ENCODE measurements at regions not wholly inside any gene's neighbourhood (a gene's known extent, or its start where the extent isn't known, plus 50 kb on each side); places are given as distances from the start of the nearest gene placed in this dataset.

DNA sequence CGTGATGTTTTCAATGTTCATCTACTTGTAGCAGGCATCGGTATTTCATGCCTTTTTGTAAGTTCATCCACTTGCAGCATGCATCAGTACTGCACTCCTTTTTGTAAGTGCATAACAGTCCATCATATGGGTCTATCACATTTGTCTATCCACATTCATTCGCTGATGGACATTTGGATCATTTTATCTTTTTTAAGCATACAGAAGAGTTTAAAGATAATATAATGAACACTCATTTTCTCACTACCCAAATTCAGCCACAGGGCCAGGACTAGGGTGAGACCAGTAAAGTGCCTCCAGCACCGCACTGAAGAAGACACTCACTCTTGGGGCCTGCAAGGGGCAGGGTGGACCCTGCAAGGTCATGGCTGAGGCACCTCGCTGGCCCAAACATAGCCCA is 309.6 kb downstream of the UACA start:
- 72 to 94% methylated on average over 4 to 5 of the region's 5 CpGs for WGBS, 2 donors (ENCODE audit: low coverage in 1 of 2)
- no peak for TF ChIP-seq POLR2AphosphoS5 (IDR thresholded peaks at IDR 0.05)
- no peak for TF ChIP-seq POLR2A (IDR thresholded peaks at IDR 0.05)
- no peak for TF ChIP-seq EP300 (IDR thresholded peaks at IDR 0.05; ENCODE audit: low read depth)
- TF ChIP-seq, protein P1, sequence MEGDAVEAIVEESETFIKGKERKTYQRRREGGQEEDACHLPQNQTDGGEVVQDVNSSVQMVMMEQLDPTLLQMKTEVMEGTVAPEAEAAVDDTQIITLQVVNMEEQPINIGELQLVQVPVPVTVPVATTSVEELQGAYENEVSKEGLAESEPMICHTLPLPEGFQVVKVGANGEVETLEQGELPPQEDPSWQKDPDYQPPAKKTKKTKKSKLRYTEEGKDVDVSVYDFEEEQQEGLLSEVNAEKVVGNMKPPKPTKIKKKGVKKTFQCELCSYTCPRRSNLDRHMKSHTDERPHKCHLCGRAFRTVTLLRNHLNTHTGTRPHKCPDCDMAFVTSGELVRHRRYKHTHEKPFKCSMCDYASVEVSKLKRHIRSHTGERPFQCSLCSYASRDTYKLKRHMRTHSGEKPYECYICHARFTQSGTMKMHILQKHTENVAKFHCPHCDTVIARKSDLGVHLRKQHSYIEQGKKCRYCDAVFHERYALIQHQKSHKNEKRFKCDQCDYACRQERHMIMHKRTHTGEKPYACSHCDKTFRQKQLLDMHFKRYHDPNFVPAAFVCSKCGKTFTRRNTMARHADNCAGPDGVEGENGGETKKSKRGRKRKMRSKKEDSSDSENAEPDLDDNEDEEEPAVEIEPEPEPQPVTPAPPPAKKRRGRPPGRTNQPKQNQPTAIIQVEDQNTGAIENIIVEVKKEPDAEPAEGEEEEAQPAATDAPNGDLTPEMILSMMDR (IDR thresholded peaks at IDR 0.05), result no peak
- Histone ChIP-seq H3K27ac (no peak overlapping the region), H3K4me1 (peaks cover 0 to 5% (median 0%) of the 10 kb centered on the region in 4 donors), H3K4me3 (no peak overlapping the region), H3K27me3 (peaks cover under 1% of the 10 kb centered on the region), H3K9me3 (no peaks in the 10 kb centered on the region), H3K36me3 (no peaks in the 10 kb centered on the region)
- intact Hi-C loops (cut with DNase I; ENCODE audit: low total_unique reads), result loop anchor here (2.0 kb wide), 1 partner anchor 871 kb away; no protein-coding TSS in a partner anchor
- in situ Hi-C loops (cut with MboI; ENCODE audit: low pct_ligation_motif_present in 1 of 4, low pct_unique_long_range_greater_than_20kb in 1 of 4, low sequenced_read_pairs in 3 of 4), result no loop called here
- no peak for DNase-seq

DNA sequence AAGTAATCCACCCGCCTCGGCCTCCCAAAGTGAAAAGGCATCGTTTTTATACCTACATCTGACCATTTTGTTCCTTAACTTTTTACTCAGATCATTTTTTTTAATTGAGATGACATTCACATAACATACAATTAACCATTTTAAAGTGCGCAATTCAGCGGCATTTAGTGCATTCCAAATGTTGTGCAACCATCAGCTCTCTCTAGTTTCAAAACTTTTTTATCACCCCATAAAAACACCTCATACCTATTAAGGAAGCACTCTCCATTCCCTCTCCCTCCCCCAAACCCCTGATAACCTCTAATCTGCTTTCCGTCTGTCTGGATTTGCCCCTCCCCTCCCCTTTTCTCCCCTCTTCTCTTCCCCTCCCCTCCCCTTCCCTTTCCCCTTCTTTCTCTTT is 310.1 kb downstream of the UACA start:
- no peaks in the 10 kb centered on the region for H3K9me3 ChIP-seq
- WGBS, 2 donors (ENCODE audit: low coverage in 1 of 2), result 56 to 62% methylated on average over 3 to 6 of the region's 6 CpGs
- DNase-seq, result no peak
- intact Hi-C loops (cut with DNase I; ENCODE audit: low total_unique reads) (loop anchor here (2.0 kb wide), 1 partner anchor 870 kb away; no protein-coding TSS in a partner anchor), in situ Hi-C loops (cut with MboI; ENCODE audit: low pct_ligation_motif_present in 1 of 4, low pct_unique_long_range_greater_than_20kb in 1 of 4, low sequenced_read_pairs in 3 of 4) (no loop called here)
- no peak overlapping the region for H3K4me3 ChIP-seq
- H3K36me3 ChIP-seq, result no peaks in the 10 kb centered on the region
- TF ChIP-seq EP300 (IDR thresholded peaks at IDR 0.05; ENCODE audit: low read depth) (no peak), POLR2A (IDR thresholded peaks at IDR 0.05) (no peak), POLR2AphosphoS5 (IDR thresholded peaks at IDR 0.05) (no peak)
- TF ChIP-seq, protein P1 (IDR thresholded peaks at IDR 0.05), result no peak
- peaks cover 0 to 6% (median 0%) of the 10 kb centered on the region in 4 donors for H3K4me1 ChIP-seq
- no peak overlapping the region for H3K27ac ChIP-seq
- peaks cover 6% of the 10 kb centered on the region for H3K27me3 ChIP-seq

DNA sequence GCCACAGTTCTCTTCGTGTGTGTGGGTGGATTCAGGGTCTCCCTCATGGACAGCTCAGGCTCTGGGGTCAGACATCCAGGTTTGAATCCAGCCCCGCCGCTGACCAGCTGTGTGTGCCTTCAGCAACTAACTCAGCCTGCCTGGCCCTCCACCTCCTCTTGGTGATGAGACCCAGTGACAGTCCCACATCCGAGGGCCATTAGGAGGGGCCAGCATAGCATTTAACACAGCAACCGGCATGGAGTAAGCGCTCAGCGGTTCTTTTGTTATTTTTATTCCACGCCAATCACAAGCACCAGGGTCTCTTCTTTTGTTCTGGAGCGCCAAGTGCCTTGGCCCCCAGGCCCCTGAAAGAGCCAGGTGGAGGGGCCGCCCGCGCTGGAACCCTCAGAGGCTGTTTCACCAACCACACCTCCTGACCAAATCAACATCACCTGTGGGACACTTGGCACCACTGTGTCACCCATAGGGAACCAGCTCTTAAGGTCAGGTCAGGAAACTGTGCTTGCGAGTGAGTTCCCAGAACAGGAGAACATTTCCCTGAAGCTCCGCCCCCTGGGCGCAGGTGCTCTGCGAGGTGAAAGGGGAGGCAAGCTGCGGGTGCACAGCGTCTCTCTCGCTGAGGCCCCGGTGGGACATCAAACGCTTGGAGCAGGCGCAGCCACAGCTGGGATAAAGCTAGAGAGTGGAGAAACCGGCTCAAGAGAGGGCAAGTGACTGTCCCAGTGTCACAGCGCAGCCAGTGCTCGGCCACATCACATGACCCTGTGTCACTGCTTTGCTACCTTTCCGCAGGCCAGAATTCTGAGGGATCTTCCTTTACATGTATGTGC is 311.3 kb downstream of the UACA start:
- 49 to 58% methylated on average over 11 to 25 of the region's 26 CpGs for WGBS, 2 donors (ENCODE audit: low coverage in 1 of 2)
- in situ Hi-C loops (cut with MboI; ENCODE audit: low pct_ligation_motif_present in 1 of 4, low pct_unique_long_range_greater_than_20kb in 1 of 4, low sequenced_read_pairs in 3 of 4) (no loop called here), intact Hi-C loops (cut with DNase I; ENCODE audit: low total_unique reads) (loop anchor here (2.0 kb wide), 1 partner anchor 869 kb away; no protein-coding TSS in a partner anchor)
- Histone ChIP-seq H3K9me3 (no peaks in the 10 kb centered on the region), H3K4me3 (no peak overlapping the region), H3K36me3 (no peaks in the 10 kb centered on the region), H3K4me1 (peaks cover 0 to 17% (median 5%) of the 10 kb centered on the region in 4 donors), H3K27ac (no peak overlapping the region), H3K27me3 (peaks cover 12% of the 10 kb centered on the region)
- peak; percentile 47 for DNase-seq
- TF ChIP-seq POLR2A (IDR thresholded peaks at IDR 0.05), result no peak
- TF ChIP-seq, protein P1 (IDR thresholded peaks at IDR 0.05), result no peak
- TF ChIP-seq POLR2AphosphoS5 (IDR thresholded peaks at IDR 0.05), result no peak
- TF ChIP-seq EP300 (IDR thresholded peaks at IDR 0.05; ENCODE audit: low read depth), result no peak

DNA sequence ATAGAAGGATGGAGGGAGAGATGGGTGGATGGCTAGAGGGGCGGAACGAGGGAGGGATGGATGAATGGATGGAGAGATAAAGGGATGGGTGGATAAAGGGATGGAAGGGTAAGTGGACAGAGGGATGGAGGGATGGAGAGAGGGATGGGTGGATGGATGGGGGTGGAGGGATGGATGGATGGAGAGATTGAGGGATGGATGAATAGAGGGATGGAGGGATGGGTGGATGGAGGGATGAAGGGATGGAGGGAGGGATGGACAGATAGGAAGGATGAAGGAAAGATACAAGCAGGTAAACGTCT is 313.3 kb downstream of the UACA start:
- Histone ChIP-seq H3K4me3 (no peak overlapping the region), H3K27ac (no peak overlapping the region), H3K4me1 (peaks cover 0 to 17% (median 5%) of the 10 kb centered on the region in 4 donors), H3K36me3 (no peaks in the 10 kb centered on the region), H3K9me3 (no peaks in the 10 kb centered on the region), H3K27me3 (peaks cover 12% of the 10 kb centered on the region)
- in situ Hi-C loops (cut with MboI; ENCODE audit: low pct_ligation_motif_present in 1 of 4, low pct_unique_long_range_greater_than_20kb in 1 of 4, low sequenced_read_pairs in 3 of 4), result no loop called here
- intact Hi-C loops (cut with DNase I; ENCODE audit: low total_unique reads), result no loop called here
- WGBS, 2 donors (ENCODE audit: low coverage in 1 of 2), result 66 to 79% methylated on average over 3 of the region's 3 CpGs
- DNase-seq, result no peak
- TF ChIP-seq POLR2A (IDR thresholded peaks at IDR 0.05) (no peak), EP300 (IDR thresholded peaks at IDR 0.05; ENCODE audit: low read depth) (no peak), POLR2AphosphoS5 (IDR thresholded peaks at IDR 0.05) (no peak)
- TF ChIP-seq, protein P1 (IDR thresholded peaks at IDR 0.05), result no peak

Data from transverse colon (tissue), 4 donors.